ENCODE measurements at regions not wholly inside any gene's neighbourhood (a gene's known extent, or its start where the extent isn't known, plus 50 kb on each side); places are given as distances from the start of the nearest gene placed in this dataset.

GRCh38 chr10:4075443-4075842 lies 290.4 kb upstream of the KLF6 start:
- Mint-ChIP-seq H3K4me1 (ENCODE audit: insufficient read depth, unreplicated experiment) (peaks cover 26% of the 10 kb centered on the region), H3K27me3 (ENCODE audit: insufficient read depth, unreplicated experiment) (no peaks in the 10 kb centered on the region), H3K4me3 (ENCODE audit: unreplicated experiment) (no peak overlapping the region), H3K9me3 (ENCODE audit: unreplicated experiment) (peaks cover 6% of the 10 kb centered on the region), H3K36me3 (ENCODE audit: insufficient read depth, unreplicated experiment) (no peaks in the 10 kb centered on the region), H3K27ac (ENCODE audit: low read depth, unreplicated experiment) (peak overlapping the region; percentile 66)
- intact Hi-C loops (cut with micrococcal nuclease), result no loop called here
- BruUV-seq (replicated peaks), result no TSS peak
- no peak for TF ChIP-seq CTCF (IDR thresholded peaks at IDR 0.05; ENCODE audit: unreplicated experiment)
- ChIA-PET CTCF (interaction anchor here (0.5 kb wide), 1 partner anchor 410 kb away, joined by 3 read pairs; no protein-coding TSS in a partner anchor), POLR2A (interaction anchor here (0.6 to 1.9 kb wide), 6 partner anchors 8 to 293 kb away, joined by 3 to 12 read pairs (median 4); no protein-coding TSS in a partner anchor)
- no peak for DNase-seq (ENCODE audit: unreplicated experiment)

- peak; percentile 27 for DNase-seq (ENCODE audit: unreplicated experiment)
- BruUV-seq (replicated peaks), result no TSS peak
- H3K36me3 Mint-ChIP-seq (ENCODE audit: insufficient read depth, unreplicated experiment), result no peaks in the 10 kb centered on the region
These were observed 289.8 kb upstream of the KLF6 start for GRCh38 chr10:4074545-4075407.

GRCh38 chr10:4073912-4074311 lies 288.9 kb upstream of the KLF6 start:
- peak overlapping the region; percentile 66 for H3K27ac Mint-ChIP-seq (ENCODE audit: low read depth, unreplicated experiment)
- peak; percentile 15 for DNase-seq (ENCODE audit: unreplicated experiment)
- no peak overlapping the region for H3K4me3 Mint-ChIP-seq (ENCODE audit: unreplicated experiment)
- TF ChIP-seq CTCF (IDR thresholded peaks at IDR 0.05; ENCODE audit: unreplicated experiment), result no peak
- intact Hi-C loops (cut with micrococcal nuclease), result no loop called here
- H3K4me1 Mint-ChIP-seq (ENCODE audit: insufficient read depth, unreplicated experiment), result peaks cover 26% of the 10 kb centered on the region
- H3K27me3 Mint-ChIP-seq (ENCODE audit: insufficient read depth, unreplicated experiment), result no peaks in the 10 kb centered on the region
- ChIA-PET POLR2A (interaction anchor here (1.2 to 2.2 kb wide), 6 partner anchors 9 to 291 kb away, joined by 3 to 12 read pairs (median 6); partner anchors contain the start of gene KLF6), CTCF (interaction anchor here (0.6 to 0.7 kb wide), 2 partner anchors 15 to 899 kb away, joined by 3 read pairs; no protein-coding TSS in a partner anchor)
- H3K9me3 Mint-ChIP-seq (ENCODE audit: unreplicated experiment), result peaks cover 6% of the 10 kb centered on the region
- BruUV-seq (replicated peaks), result no TSS peak
- H3K36me3 Mint-ChIP-seq (ENCODE audit: insufficient read depth, unreplicated experiment), result no peaks in the 10 kb centered on the region

More at GRCh38 chr10:4074545-4075407, 289.8 kb upstream of the KLF6 start:
- POLR2A ChIA-PET, result interaction anchor here (0.6 to 2.2 kb wide), 11 partner anchors 8 to 292 kb away, joined by 3 to 12 read pairs (median 3); partner anchors contain the start of gene KLF6
- H3K27me3 Mint-ChIP-seq (ENCODE audit: insufficient read depth, unreplicated experiment), result no peaks in the 10 kb centered on the region
- no peak overlapping the region for H3K4me3 Mint-ChIP-seq (ENCODE audit: unreplicated experiment)
- peaks cover 26% of the 10 kb centered on the region for H3K4me1 Mint-ChIP-seq (ENCODE audit: insufficient read depth, unreplicated experiment)
- H3K9me3 Mint-ChIP-seq (ENCODE audit: unreplicated experiment), result peaks cover 6% of the 10 kb centered on the region
- peak overlapping the region; percentile 66 for H3K27ac Mint-ChIP-seq (ENCODE audit: low read depth, unreplicated experiment)
- TF ChIP-seq CTCF (IDR thresholded peaks at IDR 0.05; ENCODE audit: unreplicated experiment), result no peak
- intact Hi-C loops (cut with micrococcal nuclease), result no loop called here
- CTCF ChIA-PET, result interaction anchor here (0.5 to 0.6 kb wide), 2 partner anchors 158 to 411 kb away, joined by 3 read pairs; no protein-coding TSS in a partner anchor

- no peaks in the 10 kb centered on the region for H3K36me3 Mint-ChIP-seq (ENCODE audit: insufficient read depth, unreplicated experiment)
- ChIA-PET CTCF (no interaction called here), POLR2A (interaction anchor here (0.6 to 1.5 kb wide), 4 partner anchors 9 to 899 kb away, joined by 3 read pairs; no protein-coding TSS in a partner anchor)
- no peak for DNase-seq (ENCODE audit: unreplicated experiment)
- no peak overlapping the region for H3K4me3 Mint-ChIP-seq (ENCODE audit: unreplicated experiment)
- BruUV-seq (replicated peaks), result no TSS peak
- H3K4me1 Mint-ChIP-seq (ENCODE audit: insufficient read depth, unreplicated experiment), result peaks cover 22% of the 10 kb centered on the region
- H3K27me3 Mint-ChIP-seq (ENCODE audit: insufficient read depth, unreplicated experiment), result no peaks in the 10 kb centered on the region
- H3K9me3 Mint-ChIP-seq (ENCODE audit: unreplicated experiment), result peaks cover 6% of the 10 kb centered on the region
- H3K27ac Mint-ChIP-seq (ENCODE audit: low read depth, unreplicated experiment), result no peak overlapping the region
- TF ChIP-seq CTCF (IDR thresholded peaks at IDR 0.05; ENCODE audit: unreplicated experiment), result no peak
- intact Hi-C loops (cut with micrococcal nuclease), result no loop called here
These were observed 286.1 kb upstream of the KLF6 start for GRCh38 chr10:4070921-4071660.
